HEK293T (cell line): ENCODE measurements at regions not wholly inside any gene's neighbourhood (a gene's known extent, or its start where the extent isn't known, plus 50 kb on each side); places are given as distances from the start of the nearest gene placed in this dataset.

Experiments
- CTCF ChIA-PET: fragments of 350-600 bp; formaldehyde crosslinking; extraction: SDS; loops from one replicate; lab custom pipeline; 2021; ENCODE audit warnings: antibody characterized with exemption, inconsistent platforms; lab: Yijun Ruan, JAX
- POLR2A ChIA-PET: fragments of 350-600 bp; formaldehyde crosslinking; extraction: SDS; loops from one replicate; lab custom pipeline; 2020; ENCODE audit warnings: antibody characterized with exemption, inconsistent platforms; lab: Yijun Ruan, JAX
- DNase-seq: peaks from one replicate; pipeline ENCODE4 v3.0.0; 2012; ENCODE audit warnings: mixed read lengths; ENCODE audit errors: extremely low spot score
- ARNT ChIP-seq: fragments of 450-650 bp; IDR thresholded peaks from 2 replicates; pipeline ENCODE4 v1.6.1; 2017; ENCODE audit warnings: mild to moderate bottlenecking
- BHLHE40 ChIP-seq: fragments of 450-650 bp; IDR thresholded peaks from 2 replicates; pipeline ENCODE4 v1.6.1; 2016; ENCODE audit warnings: mild to moderate bottlenecking, moderate library complexity, borderline replicate concordance
- CTBP1 ChIP-seq: fragments of 450-650 bp; IDR thresholded peaks from 2 replicates; pipeline ENCODE4 v1.6.1; 2016; ENCODE audit warnings: borderline replicate concordance
- ELF4 ChIP-seq: fragments of 450-650 bp; IDR thresholded peaks from 2 replicates; pipeline ENCODE4 v1.6.1; 2017; ENCODE audit warnings: antibody characterized with exemption
- FOXA1 ChIP-seq: fragments of 450-650 bp; IDR thresholded peaks from 2 replicates; pipeline ENCODE4 v1.6.1; 2016; ENCODE audit warnings: mild to moderate bottlenecking
- FOXK2 ChIP-seq: fragments of 450-650 bp; IDR thresholded peaks from 2 replicates; pipeline ENCODE4 v1.6.1; 2016; ENCODE audit warnings: mild to moderate bottlenecking
- FOXM1 ChIP-seq: fragments of 450-650 bp; IDR thresholded peaks from 2 replicates; pipeline ENCODE4 v1.6.1; 2017; ENCODE audit warnings: mild to moderate bottlenecking, borderline replicate concordance
- HDGF ChIP-seq: fragments of 450-650 bp; IDR thresholded peaks from 2 replicates; pipeline ENCODE4 v1.6.1; 2017; ENCODE audit warnings: antibody characterized with exemption, borderline replicate concordance
- L3MBTL2 ChIP-seq: fragments of 450-650 bp; conservative IDR thresholded peaks from 2 replicates; pipeline ENCODE4 v1.6.1; 2016; ENCODE audit warnings: mild to moderate bottlenecking
- LEF1 ChIP-seq: fragments of 450-650 bp; IDR thresholded peaks from 2 replicates; pipeline ENCODE4 v1.6.1; 2017; ENCODE audit warnings: mild to moderate bottlenecking, borderline replicate concordance
- NFRKB ChIP-seq: fragments of 450-650 bp; IDR thresholded peaks from 2 replicates; pipeline ENCODE4 v1.6.1; 2016; ENCODE audit warnings: mild to moderate bottlenecking, moderate library complexity
- PKNOX1 ChIP-seq: fragments of 450-650 bp; IDR thresholded peaks from 2 replicates; pipeline ENCODE4 v1.6.1; 2016
- SP1 ChIP-seq: fragments of 450-650 bp; IDR thresholded peaks from 2 replicates; pipeline ENCODE4 v1.6.1; 2017
- SUZ12 ChIP-seq: fragments of 450-650 bp; IDR thresholded peaks from 2 replicates; pipeline ENCODE4 v1.6.1; 2016; ENCODE audit warnings: mild to moderate bottlenecking
- TARDBP ChIP-seq: fragments of 450-650 bp; IDR thresholded peaks from 2 replicates; pipeline ENCODE4 v1.6.1; 2016
- ZNF384 ChIP-seq: fragments of 450-650 bp; IDR thresholded peaks from 2 replicates; pipeline ENCODE4 v1.6.1; 2016

- no peak for DNase-seq
- TF ChIP-seq PKNOX1 (no peak), HDGF (no peak), LEF1 (no peak), ZNF384 (no peak), ELF4 (no peak), CTBP1 (no peak), FOXK2 (no peak), FOXA1 (no peak), NFRKB (no peak), ARNT (no peak), SP1 (no peak), TARDBP (no peak)
- CTCF ChIA-PET: interaction anchor here (0.8 to 1.3 kb wide), 2 partner anchors 8 to 11 kb away, joined by 3 to 4 read pairs; no protein-coding TSS in a partner anchor
- POLR2A ChIA-PET: no interaction called here
Measured at GRCh38 chr7:155387066-155387620, 70.8 kb upstream of the EN2 start.

DNA sequence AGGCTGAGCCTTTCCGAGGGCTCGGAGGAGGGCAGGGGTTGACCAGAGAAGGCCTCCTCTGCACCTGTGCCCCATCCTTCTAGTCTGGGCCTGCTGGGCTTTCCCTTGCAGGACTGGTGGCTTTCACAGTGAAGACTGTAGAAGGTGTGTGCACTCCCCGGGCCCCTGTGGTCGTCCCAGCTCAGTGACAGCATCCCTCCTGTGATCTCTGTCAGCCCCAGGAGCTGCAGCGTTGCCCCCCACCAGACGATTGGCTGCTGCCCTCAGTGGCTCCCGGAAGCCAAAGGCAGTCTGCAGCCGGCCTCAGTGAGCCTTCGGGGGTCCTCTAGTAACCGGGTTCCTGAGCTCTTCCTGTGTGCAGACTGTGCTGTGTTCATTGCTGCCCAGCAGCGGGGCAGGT is 69.4 kb upstream of the EN2 start:
- ChIA-PET CTCF (interaction anchor here (0.8 kb wide), 1 partner anchor 9 kb away, joined by 3 read pairs; no protein-coding TSS in a partner anchor), POLR2A (no interaction called here)
- TF ChIP-seq TARDBP (no peak), BHLHE40 (no peak), SP1 (no peak), FOXM1 (no peak), FOXK2 (no peak), PKNOX1 (no peak), ARNT (no peak), LEF1 (no peak), ZNF384 (no peak), FOXA1 (no peak)
- DNase-seq: no peak

DNA sequence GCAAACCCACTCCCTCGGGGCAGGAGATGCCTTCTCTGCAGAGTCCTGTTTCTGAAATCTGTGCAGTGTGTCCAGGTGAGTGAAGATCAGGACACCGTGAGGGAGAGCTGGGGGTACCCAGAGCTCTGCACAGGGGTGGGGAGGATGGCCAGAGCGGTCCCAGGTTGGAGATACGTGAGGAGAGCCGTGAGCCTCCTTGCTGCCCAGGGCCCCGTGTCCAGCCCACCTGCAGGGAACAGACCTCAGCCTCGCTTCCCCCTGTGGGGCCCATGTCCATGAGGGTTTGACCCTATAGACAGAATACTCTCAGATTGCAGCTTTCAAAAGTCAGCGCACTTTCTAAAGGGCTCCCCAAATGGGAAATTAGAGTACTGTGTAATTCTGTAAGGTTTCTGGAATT is 66.5 kb upstream of the EN2 start:
- TF ChIP-seq SP1 (no peak), NFRKB (no peak), CTBP1 (no peak), L3MBTL2 (no peak), SUZ12 (no peak), ARNT (no peak), PKNOX1 (no peak), FOXM1 (no peak), FOXA1 (no peak), BHLHE40 (no peak), ELF4 (no peak), FOXK2 (no peak)
- CTCF ChIA-PET: no interaction called here
- no peak for DNase-seq

GRCh38 chr7:155392726-155393570 is 65.0 kb upstream of the EN2 start:
- ChIA-PET CTCF (no interaction called here), POLR2A (no interaction called here)
- DNase-seq: no peak
- TF ChIP-seq L3MBTL2: no peak
- no peak for TF ChIP-seq PKNOX1
- no peak for TF ChIP-seq SUZ12
- no peak for TF ChIP-seq FOXK2
- TF ChIP-seq TARDBP: no peak
- TF ChIP-seq ARNT: no peak
- no peak for TF ChIP-seq LEF1

More for the DNA sequence above, 66.5 kb upstream of the EN2 start:
- POLR2A ChIA-PET: no interaction called here

DNA sequence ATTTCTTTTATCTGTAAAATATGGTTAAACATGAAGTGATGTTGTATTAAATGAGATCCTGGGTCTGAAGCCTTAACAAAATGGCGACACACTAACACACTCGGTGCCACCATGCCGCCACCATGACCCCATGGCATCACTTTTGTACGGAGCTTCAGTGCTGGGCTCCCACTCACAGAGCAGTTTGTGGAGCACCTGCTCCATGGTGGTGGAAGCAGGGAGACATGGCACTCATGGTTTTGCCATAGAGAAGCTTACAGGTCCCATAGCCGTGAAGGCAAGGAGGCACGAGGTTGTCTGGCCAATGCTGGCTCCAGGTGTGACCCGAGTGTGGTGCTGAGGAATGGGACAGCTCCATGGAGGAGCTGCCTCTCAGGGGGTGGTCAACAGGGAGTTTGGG is 63.5 kb upstream of the EN2 start:
- no peak for DNase-seq
- TF ChIP-seq L3MBTL2: no peak
- no peak for TF ChIP-seq HDGF
- no peak for TF ChIP-seq LEF1
- no peak for TF ChIP-seq SP1
- TF ChIP-seq NFRKB: no peak
- no peak for TF ChIP-seq ELF4
- ChIA-PET POLR2A (no interaction called here), CTCF (interaction anchor here (0.9 kb wide), 2 partner anchors 11 to 20 kb away, joined by 3 read pairs; no protein-coding TSS in a partner anchor)

- no peak for DNase-seq
- ChIA-PET POLR2A (no interaction called here), CTCF (interaction anchor here (1.7 kb wide), 1 partner anchor 203 kb away, joined by 4 read pairs; no protein-coding TSS in a partner anchor)
- TF ChIP-seq CTBP1 (no peak), NFRKB (no peak), ELF4 (no peak), SUZ12 (no peak), FOXA1 (no peak), LEF1 (no peak), HDGF (no peak), PKNOX1 (no peak), BHLHE40 (no peak), L3MBTL2 (no peak), SP1 (no peak), FOXM1 (no peak), TARDBP (no peak), FOXK2 (no peak), ARNT (no peak), ZNF384 (no peak)
Measured at GRCh38 chr7:155395176-155395797, 62.6 kb upstream of the EN2 start.
